H7 (cell line): ENCODE measurements at regions not wholly inside any gene's neighbourhood (a gene's known extent, or its start where the extent isn't known, plus 50 kb on each side); places are given as distances from the start of the nearest gene placed in this dataset.

Experiments used
- DNase-seq: peaks from one replicate; pipeline ENCODE4 v3.0.0; 2012
- H3K27me3 ChIP-seq: 2 replicates; pipeline ENCODE4 v1.6.0; 2011; ENCODE audit warnings: mild to moderate bottlenecking, low read length; ENCODE audit not compliant: control insufficient read depth, insufficient read depth
- H3K36me3 ChIP-seq: replicated peaks from 2 replicates; pipeline ENCODE4 v1.5.1; 2011; ENCODE audit warnings: low read length; ENCODE audit not compliant: control insufficient read depth, insufficient read depth
- H3K4me3 ChIP-seq: 2 replicates; pipeline ENCODE4 v1.5.1; 2011; ENCODE audit warnings: low read depth, mild to moderate bottlenecking, control low read depth, low read length, moderate library complexity; ENCODE audit not compliant: insufficient read depth

GRCh38 chr12:115583591-115583990 lies 693.9 kb downstream of the MED13L start:
- H3K4me3 ChIP-seq: no peak overlapping the region
- DNase-seq: no peak
- H3K36me3 ChIP-seq: no peaks in the 10 kb centered on the region
- no peaks in the 10 kb centered on the region for H3K27me3 ChIP-seq

DNA sequence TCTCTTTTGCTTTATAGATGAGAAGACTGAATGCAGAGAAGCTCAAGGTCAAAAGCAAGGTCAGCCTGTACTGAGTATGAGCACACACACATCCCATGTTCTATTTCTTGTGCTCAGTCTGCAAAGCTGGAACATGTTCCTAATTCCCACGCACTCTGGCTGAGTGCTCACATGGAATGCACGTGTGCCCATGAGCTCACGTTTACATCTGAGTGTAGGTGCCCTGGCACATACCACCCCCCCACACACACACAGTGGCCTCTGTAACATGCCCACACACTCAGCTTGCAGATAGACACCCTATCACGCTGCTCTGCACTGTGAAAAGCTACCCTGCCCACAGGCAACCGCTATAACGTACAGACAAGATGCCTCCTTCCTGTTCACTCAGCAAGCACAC lies 700.1 kb downstream of the MED13L start:
- no peak for DNase-seq
- H3K27me3 ChIP-seq: no peaks in the 10 kb centered on the region
- no peaks in the 10 kb centered on the region for H3K36me3 ChIP-seq
- H3K4me3 ChIP-seq: no peak overlapping the region

- no peak for DNase-seq
- Histone ChIP-seq H3K27me3 (no peaks in the 10 kb centered on the region), H3K36me3 (no peaks in the 10 kb centered on the region), H3K4me3 (no peak overlapping the region)
Measured at GRCh38 chr12:115574826-115575225, 702.7 kb downstream of the MED13L start.

DNA sequence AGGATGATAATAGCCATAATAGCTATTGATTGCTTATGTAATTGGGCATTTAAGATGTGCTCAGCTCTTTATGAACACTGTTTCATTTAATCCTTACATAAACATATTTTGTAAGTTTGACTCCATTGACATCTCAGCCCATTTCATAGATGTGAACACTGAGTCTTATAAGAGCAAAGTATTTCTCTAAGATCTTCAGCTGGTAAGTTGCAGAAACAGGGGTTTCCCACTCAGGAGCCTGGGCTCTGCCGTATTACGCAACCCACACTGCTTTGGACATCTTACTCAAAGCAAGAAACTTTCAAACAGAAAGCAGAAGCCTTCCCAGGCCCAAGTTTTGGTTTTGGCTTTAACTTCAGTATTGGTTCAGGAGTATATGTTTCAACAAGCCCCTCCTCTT lies 705.1 kb downstream of the MED13L start:
- no peaks in the 10 kb centered on the region for H3K27me3 ChIP-seq
- no peak overlapping the region for H3K4me3 ChIP-seq
- DNase-seq: no peak
- no peaks in the 10 kb centered on the region for H3K36me3 ChIP-seq

DNA sequence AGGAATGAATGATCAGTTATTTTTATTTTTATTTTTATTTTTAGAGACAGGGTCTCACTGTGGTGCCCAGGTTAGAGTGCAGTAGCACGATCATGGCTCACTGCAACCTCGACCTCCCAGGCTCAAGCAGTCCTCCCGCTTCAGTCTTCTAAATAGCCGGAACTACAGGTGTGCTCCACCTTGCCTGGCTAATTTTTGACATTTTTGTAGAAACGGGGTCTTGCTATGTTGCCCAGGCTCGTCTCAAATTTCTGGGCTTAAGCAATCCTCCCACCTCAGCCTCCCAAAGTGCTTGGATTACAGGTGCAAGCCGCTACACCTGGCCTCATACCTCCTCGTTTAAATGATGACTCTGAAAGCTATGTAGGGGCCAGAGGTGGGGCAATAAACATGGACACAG lies 706.0 kb downstream of the MED13L start:
- Histone ChIP-seq H3K4me3 (no peak overlapping the region), H3K27me3 (no peaks in the 10 kb centered on the region), H3K36me3 (no peaks in the 10 kb centered on the region)
- no peak for DNase-seq

GRCh38 chr12:115571027-115571426 lies 706.5 kb downstream of the MED13L start:
- Histone ChIP-seq H3K36me3 (no peaks in the 10 kb centered on the region), H3K27me3 (no peaks in the 10 kb centered on the region), H3K4me3 (no peak overlapping the region)
- DNase-seq: no peak

DNA sequence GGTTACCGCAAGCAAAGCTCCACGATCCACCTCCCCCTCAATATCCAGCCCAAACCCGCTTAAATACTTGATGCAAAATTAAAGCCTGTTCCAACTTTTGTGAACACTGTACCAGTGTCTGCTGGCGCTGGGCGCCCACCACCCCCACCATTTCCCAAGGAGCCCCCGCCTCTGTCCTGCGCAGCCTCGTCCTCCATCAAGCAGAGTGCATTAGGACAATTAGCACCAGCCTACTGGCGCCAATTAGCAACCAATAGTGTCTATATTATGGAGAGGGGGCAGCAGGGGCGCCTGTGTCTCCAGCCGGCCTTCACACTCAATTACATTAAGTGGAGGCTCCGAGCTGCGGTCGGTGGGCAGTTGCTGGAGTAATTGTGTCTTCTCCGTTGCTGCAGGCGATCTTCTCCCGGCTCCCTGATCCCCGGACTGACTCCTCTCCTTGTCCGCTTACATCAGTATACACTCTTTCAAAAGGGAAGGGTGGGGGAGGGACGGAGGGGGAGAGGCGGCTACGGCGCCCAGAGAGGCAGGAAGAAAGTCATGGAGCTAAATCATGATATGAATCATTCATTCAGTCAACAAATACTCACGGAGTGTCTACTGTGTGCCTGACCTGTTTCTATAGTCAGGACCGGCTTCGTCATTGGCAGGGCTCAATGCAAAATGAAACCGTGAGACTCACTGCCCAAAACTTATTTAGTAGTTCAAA lies 707.3 kb downstream of the MED13L start:
- Histone ChIP-seq H3K36me3 (no peaks in the 10 kb centered on the region), H3K27me3 (no peaks in the 10 kb centered on the region), H3K4me3 (no peak overlapping the region)
- DNase-seq: peak; percentile 16

DNA sequence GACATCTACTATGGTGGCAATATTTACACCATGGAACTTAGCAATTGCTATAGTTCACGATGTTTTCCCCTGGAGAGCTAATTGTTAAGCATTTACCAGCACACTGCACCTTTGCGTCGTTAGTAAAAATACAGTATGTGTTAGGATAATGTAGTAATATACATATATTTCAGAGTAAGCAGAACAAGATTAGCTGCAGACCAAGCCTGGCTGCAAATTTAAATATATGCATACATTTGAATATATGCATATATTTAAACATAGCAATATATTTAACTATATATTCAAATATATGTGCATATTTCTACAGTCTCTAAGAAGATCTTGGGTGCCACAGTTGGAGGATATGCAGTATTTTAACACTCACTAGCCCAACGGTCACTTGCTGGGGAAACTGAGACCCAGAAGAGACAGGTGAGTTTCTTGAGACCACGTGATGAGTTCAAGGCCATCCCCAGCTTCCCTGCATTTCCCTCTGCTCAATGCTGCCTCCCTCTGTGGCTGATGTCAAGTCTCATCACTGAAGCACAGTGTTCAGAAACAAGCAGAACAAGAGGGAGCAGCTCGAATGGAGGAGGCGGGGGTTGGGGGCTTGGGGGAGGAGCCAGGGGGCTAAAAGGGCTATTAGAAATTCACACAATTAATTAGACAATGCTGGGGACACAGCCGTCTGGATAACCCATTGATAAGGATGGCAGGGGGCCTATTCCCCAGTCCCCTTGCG lies 708.0 kb downstream of the MED13L start:
- Histone ChIP-seq H3K4me3 (no peak overlapping the region), H3K27me3 (no peaks in the 10 kb centered on the region), H3K36me3 (no peaks in the 10 kb centered on the region)
- DNase-seq: peak; percentile 53

- H3K27me3 ChIP-seq: no peaks in the 10 kb centered on the region
- no peaks in the 10 kb centered on the region for H3K36me3 ChIP-seq
- H3K4me3 ChIP-seq: no peak overlapping the region
- no peak for DNase-seq
Measured at GRCh38 chr12:115558281-115558680, 719.2 kb downstream of the MED13L start.

GRCh38 chr12:115553622-115554021 lies 723.9 kb downstream of the MED13L start:
- no peak for DNase-seq
- no peaks in the 10 kb centered on the region for H3K27me3 ChIP-seq
- no peaks in the 10 kb centered on the region for H3K36me3 ChIP-seq
- H3K4me3 ChIP-seq: no peak overlapping the region

DNA sequence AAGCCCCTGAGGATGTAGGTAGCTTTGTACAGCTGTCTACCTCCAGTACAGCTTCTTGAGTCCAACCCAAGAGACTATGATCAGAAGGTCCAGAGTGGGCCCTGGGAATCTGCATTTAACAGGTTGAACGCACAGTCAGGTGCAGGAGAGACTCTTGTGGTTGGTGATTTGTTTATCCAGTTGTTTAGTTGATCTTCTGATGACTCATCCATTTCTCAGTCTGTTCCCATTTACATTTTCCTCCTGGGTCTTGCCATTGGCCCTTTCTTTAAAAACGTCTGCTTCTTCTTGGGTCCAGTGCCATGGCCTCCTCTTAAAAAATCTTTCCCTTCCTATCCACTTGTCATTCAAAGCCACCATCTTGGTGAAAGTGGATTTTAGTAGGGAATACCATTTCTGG lies 734.2 kb downstream of the MED13L start:
- no peaks in the 10 kb centered on the region for H3K27me3 ChIP-seq
- no peak overlapping the region for H3K4me3 ChIP-seq
- no peak for DNase-seq
- H3K36me3 ChIP-seq: no peaks in the 10 kb centered on the region

DNA sequence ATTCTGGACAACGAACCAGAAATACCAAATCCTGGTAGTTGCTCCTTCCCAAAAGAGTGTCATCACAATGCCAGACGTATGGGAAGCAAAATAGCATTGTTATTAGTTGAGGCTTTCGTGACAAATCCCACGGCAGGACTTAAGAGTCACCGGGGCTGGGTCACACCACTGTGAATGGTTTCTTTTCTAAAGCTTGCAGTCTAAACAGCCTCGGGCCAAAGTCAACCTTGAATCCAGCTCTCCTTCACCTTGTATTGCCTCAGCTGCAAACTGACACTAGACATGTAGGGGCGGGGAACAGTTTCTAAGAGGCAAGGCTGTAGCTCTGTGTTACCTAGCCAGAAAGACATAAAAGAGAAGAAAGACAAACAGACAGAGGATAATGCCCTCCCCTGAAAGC lies 734.8 kb downstream of the MED13L start:
- no peak for DNase-seq
- Histone ChIP-seq H3K27me3 (no peaks in the 10 kb centered on the region), H3K4me3 (no peak overlapping the region), H3K36me3 (no peaks in the 10 kb centered on the region)

DNA sequence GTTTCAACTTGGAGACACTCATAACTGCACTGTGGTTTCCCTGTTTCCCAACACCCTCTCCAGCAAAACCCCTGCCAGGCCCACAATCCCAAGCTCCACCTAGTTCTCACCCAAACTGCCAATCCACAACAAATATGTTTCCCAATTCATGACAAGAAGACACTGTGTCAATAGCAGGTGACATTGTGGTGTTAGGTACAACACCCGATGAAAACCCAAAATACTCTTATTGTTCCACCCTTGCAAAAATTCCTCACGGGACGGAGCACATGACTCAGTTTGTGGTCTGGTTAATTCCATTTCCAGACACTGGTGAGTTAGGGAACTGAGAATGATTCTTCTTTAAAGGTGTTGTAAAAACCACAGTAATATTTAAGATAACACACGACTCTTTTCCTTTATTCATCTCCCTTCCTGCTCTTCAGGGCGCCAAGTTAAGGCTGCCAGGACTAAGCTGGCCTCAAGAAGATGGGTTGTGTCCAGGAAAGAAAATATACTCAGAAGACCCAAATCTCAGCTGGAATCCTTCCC lies 735.5 kb downstream of the MED13L start:
- DNase-seq: no peak
- H3K4me3 ChIP-seq: no peak overlapping the region
- no peaks in the 10 kb centered on the region for H3K27me3 ChIP-seq
- H3K36me3 ChIP-seq: no peaks in the 10 kb centered on the region

GRCh38 chr12:115528466-115528865 lies 749.0 kb downstream of the MED13L start:
- Histone ChIP-seq H3K36me3 (no peaks in the 10 kb centered on the region), H3K4me3 (no peak overlapping the region), H3K27me3 (no peaks in the 10 kb centered on the region)
- no peak for DNase-seq

DNA sequence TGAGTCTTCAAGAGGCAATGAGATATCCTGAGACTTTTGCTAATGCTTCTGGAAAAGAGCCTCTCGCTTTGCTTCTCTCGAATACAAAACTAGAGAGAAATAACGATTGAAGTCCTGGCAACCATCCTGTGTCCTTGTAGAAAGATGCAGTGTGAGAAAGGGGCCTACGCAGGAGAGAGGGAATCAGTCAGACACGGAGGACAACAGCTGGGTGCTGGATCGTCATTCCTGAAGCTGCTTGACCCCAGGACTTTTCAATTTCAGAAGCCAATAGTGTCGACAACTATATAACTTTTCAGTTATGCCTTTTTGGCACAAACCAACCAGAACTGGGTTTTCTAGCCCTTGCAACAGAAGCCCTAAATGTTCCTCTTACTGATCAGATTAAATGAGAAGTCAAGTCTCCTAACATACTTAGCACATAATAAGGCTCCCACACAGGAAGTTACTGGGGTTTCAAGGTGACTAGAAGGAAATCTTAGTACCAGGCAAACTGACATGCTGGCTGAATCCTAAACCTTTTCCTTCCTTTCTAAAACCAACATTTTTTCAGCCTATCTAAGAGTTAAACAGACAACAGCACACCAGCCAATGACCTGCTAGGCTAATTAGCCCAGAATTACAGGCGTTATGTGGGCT lies 755.6 kb downstream of the MED13L start:
- Histone ChIP-seq H3K4me3 (no peak overlapping the region), H3K36me3 (no peaks in the 10 kb centered on the region), H3K27me3 (no peaks in the 10 kb centered on the region)
- DNase-seq: no peak
